Astrocyte (in vitro differentiated cells and primary cell): ENCODE measurements at regions not wholly inside any gene's neighbourhood (a gene's known extent, or its start where the extent isn't known, plus 50 kb on each side); places are given as distances from the start of the nearest gene placed in this dataset.

Source experiments
- CTCF ChIP-seq: IDR thresholded peaks from 2 replicates; pipeline ENCODE4 v1.5.1; 2011; ENCODE audit warnings: low read depth, mild to moderate bottlenecking, inconsistent platforms, low read length, moderate library complexity; ENCODE audit not compliant: insufficient read depth
- EZH2 ChIP-seq: IDR thresholded peaks from 2 replicates; pipeline ENCODE4 v1.6.1; 2012; ENCODE audit warnings: mild to moderate bottlenecking, low read length, inconsistent platforms; ENCODE audit not compliant: insufficient read depth

DNA sequence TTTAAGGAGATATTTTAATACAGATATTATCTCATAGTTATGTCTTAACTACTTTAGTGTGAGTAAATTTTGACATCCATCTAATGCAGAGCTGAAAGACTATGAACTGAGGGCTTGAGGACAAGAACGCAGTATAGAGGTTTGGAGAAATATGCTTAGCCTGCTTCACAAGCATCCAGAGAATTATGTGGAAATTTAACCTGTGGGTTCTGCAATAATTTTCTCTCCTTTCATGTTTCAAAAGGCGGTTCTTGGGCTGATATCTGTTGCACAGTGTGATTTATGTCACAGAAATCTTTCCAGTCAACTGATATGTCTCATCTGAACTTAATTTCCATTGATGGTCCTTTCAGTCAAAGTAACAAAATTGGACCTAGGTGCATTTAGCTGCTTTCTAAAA, 371.9 kb upstream of the VRK2 start:
- TF ChIP-seq CTCF (no peak), EZH2 (no peak)
